HL-60 (cell line): ENCODE measurements at regions not wholly inside any gene's neighbourhood (a gene's known extent, or its start where the extent isn't known, plus 50 kb on each side); places are given as distances from the start of the nearest gene placed in this dataset.
"Not testable (repeated sequence)": the region's sequence is repeated elsewhere in the genome, so short reads cannot be mapped to it uniquely, and the experiment has no call there.

ENCODE experiments used
- GABPA ChIP-seq: IDR thresholded peaks from 2 replicates; pipeline ENCODE4 v1.6.1; 2012; ENCODE audit warnings: low read depth
- TF ChIP-seq, protein P1 (sequence below): IDR thresholded peaks from one replicate; pipeline ENCODE4 v1.5.1; 2011; ENCODE audit warnings: low read length, control low read depth, inconsistent platforms; ENCODE audit not compliant: insufficient read depth

DNA sequence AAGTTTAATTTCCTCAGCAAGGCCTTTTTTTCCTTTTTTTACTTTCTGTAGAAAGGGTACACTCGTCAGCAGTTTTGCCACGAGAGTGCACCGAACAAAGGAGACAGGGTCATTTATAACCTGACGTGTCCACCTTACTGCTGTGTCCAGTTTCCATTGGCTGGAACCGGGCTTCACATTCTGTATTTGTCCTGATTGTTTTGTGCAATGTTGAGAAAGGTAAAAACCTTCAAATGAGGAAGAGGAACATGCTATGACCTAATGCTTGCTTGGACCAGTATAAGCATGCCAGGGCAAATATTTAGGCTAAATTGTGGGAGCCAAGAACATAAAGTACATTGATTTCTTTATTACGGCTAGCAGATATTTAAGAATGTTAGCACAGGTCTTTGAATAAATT lies 101.9 kb upstream of the STX18 start:
- TF ChIP-seq, protein P1, sequence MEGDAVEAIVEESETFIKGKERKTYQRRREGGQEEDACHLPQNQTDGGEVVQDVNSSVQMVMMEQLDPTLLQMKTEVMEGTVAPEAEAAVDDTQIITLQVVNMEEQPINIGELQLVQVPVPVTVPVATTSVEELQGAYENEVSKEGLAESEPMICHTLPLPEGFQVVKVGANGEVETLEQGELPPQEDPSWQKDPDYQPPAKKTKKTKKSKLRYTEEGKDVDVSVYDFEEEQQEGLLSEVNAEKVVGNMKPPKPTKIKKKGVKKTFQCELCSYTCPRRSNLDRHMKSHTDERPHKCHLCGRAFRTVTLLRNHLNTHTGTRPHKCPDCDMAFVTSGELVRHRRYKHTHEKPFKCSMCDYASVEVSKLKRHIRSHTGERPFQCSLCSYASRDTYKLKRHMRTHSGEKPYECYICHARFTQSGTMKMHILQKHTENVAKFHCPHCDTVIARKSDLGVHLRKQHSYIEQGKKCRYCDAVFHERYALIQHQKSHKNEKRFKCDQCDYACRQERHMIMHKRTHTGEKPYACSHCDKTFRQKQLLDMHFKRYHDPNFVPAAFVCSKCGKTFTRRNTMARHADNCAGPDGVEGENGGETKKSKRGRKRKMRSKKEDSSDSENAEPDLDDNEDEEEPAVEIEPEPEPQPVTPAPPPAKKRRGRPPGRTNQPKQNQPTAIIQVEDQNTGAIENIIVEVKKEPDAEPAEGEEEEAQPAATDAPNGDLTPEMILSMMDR: not testable (repeated sequence)
- TF ChIP-seq GABPA: not testable (repeated sequence)
